Body of pancreas (tissue), 4 donors: ENCODE measurements at regions not wholly inside any gene's neighbourhood (a gene's known extent, or its start where the extent isn't known, plus 50 kb on each side); places are given as distances from the start of the nearest gene placed in this dataset.

Experiments used
- CTCF ChIP-seq, 7 experiments: fragments of 450-650 bp in 4 of 7; fragments of 200-600 bp in 3 of 7; sonication (generic) in 3 of 7; IDR thresholded peaks; one replicate each; pipeline ENCODE4 v1.5.1; 2016 to 2019; ENCODE audit warnings: antibody characterized with exemption in 7 of 7
- POLR2A ChIP-seq, 3 donors: fragments of 450-650 bp; IDR thresholded peaks; one replicate each; pipeline ENCODE4 v1.6.1; 2016; ENCODE audit warnings: antibody characterized with exemption in 3 of 3, mild to moderate bottlenecking in 2 of 3

DNA sequence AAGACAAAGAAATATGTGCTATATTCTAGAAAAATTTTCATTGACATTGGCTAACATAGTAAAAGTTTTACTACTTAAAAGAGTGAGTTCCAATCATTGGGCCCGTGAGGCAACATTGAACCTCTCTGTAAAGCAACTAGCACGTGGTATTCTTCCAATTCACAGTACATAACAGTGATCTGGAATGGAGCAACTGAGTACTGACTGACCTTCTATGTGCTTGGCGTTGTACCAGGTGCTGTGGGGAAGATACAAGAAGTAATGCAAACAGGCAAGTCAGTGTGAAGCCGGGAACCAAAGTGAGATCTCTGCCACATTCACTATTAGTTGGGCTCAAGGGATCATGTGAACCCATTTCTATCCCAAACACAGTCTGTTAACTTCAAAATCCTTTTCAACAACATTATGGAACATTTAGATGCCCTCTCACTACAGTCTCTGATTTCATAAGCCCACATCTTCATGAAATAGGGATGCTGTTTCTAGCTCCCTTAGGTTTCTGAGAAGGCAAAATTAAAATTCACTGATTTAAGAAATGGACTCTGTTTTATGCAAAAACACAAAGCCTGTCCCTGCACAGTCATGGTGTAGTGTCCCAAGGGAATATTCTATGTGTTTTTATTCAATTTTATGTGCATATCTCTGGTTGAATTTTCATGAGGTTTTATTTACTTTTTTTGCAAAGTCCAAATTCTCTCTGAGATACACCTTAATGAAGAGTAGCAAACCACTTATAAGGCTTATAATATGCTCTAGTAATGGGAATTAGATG is 61.8 kb upstream of the NCAM1 start:
- no peak for TF ChIP-seq CTCF (IDR thresholded peaks at IDR 0.05)
- no peak for TF ChIP-seq POLR2A (IDR thresholded peaks at IDR 0.05)
